SU-DHL-6 (cell line): ENCODE measurements at regions not wholly inside any gene's neighbourhood (a gene's known extent, or its start where the extent isn't known, plus 50 kb on each side); places are given as distances from the start of the nearest gene placed in this dataset.

ENCODE experiments used
- CTCF ChIP-seq: fragments of 200-600 bp; sonication (generic); IDR thresholded peaks from one replicate; pipeline ENCODE4 v1.5.1; 2017; ENCODE audit warnings: antibody characterized with exemption, mild to moderate bottlenecking, low read length, moderate library complexity; ENCODE audit not compliant: insufficient read depth, poor library complexity, severe bottlenecking
- EZH2phosphoT487 ChIP-seq: fragments of 200-600 bp; sonication (generic), shearing (Covaris generic); conservative IDR thresholded peaks from 2 replicates; pipeline ENCODE4 v1.6.1; 2018; ENCODE audit warnings: mild to moderate bottlenecking, antibody characterized with exemption, low read length, moderate library complexity, mixed read lengths

DNA sequence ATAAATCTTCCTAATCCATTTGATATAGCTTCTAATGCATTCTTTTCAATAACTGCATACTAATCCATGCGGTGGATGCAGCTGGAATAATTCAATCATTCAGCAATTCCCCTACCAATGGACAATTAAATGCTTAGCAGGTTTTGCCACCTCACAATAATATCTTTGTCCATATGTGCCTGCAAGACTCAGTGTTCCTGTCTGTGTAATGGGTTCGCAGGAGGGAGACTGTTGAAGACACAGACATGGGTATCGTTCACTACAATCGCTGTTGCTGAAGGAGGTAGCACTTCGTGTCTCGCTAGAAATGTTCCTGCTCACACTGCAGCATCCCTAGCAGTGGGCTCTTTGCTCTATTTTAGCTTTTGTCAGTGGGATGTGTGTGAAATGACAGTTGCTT lies 214.4 kb downstream of the MED10 start:
- TF ChIP-seq CTCF = no peak
- TF ChIP-seq EZH2phosphoT487 = no peak
